COLO668 (cell line): ENCODE measurements at regions not wholly inside any gene's neighbourhood (a gene's known extent, or its start where the extent isn't known, plus 50 kb on each side); places are given as distances from the start of the nearest gene placed in this dataset.
"Not testable (repeated sequence)": the region's sequence is repeated elsewhere in the genome, so short reads cannot be mapped to it uniquely, and the experiment has no call there.

Experiments used
- DNase-seq: peaks from one replicate; lab custom pipeline; 2025; ENCODE audit not compliant: unreplicated experiment; lab: John Stamatoyannopoulos, UW

- DNase-seq = no peak
Observed at GRCh38 chr5:167352801-167353200, 938.6 kb upstream of the WWC1 start.

- no peak for DNase-seq
Observed at GRCh38 chr5:167355346-167355745, 936.1 kb upstream of the WWC1 start.

GRCh38 chr5:167356374-167356773, 935.1 kb upstream of the WWC1 start:
- DNase-seq = no peak

- no peak for DNase-seq
Observed at GRCh38 chr5:167358868-167359492, 932.5 kb upstream of the WWC1 start.

- no peak for DNase-seq
Observed at GRCh38 chr5:167361795-167362194, 929.6 kb upstream of the WWC1 start.

- no peak for DNase-seq
Observed at GRCh38 chr5:167363065-167363464, 928.4 kb upstream of the WWC1 start.

- no peak for DNase-seq
Observed at GRCh38 chr5:167375125-167375524, 916.3 kb upstream of the WWC1 start.

- DNase-seq = no peak
Observed at GRCh38 chr5:167378894-167379723, 912.3 kb upstream of the WWC1 start.

GRCh38 chr5:167381457-167381856, 910.0 kb upstream of the WWC1 start:
- DNase-seq = no peak

GRCh38 chr5:167389537-167389936, 901.9 kb upstream of the WWC1 start:
- DNase-seq = no peak

- not testable (repeated sequence) for DNase-seq
Observed at GRCh38 chr5:167391286-167391685, 900.2 kb upstream of the WWC1 start.

- no peak for DNase-seq
Observed at GRCh38 chr5:167392240-167392639, 899.2 kb upstream of the WWC1 start.

- no peak for DNase-seq
Observed at GRCh38 chr5:167393358-167393757, 898.1 kb upstream of the WWC1 start.

GRCh38 chr5:167402671-167403070, 888.8 kb upstream of the WWC1 start:
- no peak for DNase-seq

GRCh38 chr5:167406513-167406912, 884.9 kb upstream of the WWC1 start:
- DNase-seq = no peak

GRCh38 chr5:167412556-167412955, 878.9 kb upstream of the WWC1 start:
- DNase-seq = no peak

GRCh38 chr5:167413506-167413905, 877.9 kb upstream of the WWC1 start:
- no peak for DNase-seq

GRCh38 chr5:167414611-167415010, 876.8 kb upstream of the WWC1 start:
- DNase-seq = no peak

GRCh38 chr5:167415779-167416746, 875.4 kb upstream of the WWC1 start:
- DNase-seq = no peak

GRCh38 chr5:167417662-167418061, 873.8 kb upstream of the WWC1 start:
- DNase-seq = no peak

- no peak for DNase-seq
Observed at GRCh38 chr5:167425161-167425560, 866.3 kb upstream of the WWC1 start.
